ENCODE measurements at regions not wholly inside any gene's neighbourhood (a gene's known extent, or its start where the extent isn't known, plus 50 kb on each side); places are given as distances from the start of the nearest gene placed in this dataset.

GRCh38 chr2:156657809-156658208 lies 221.6 kb downstream of the GPD2 start:
- TF ChIP-seq CTCF (IDR thresholded peaks at IDR 0.05) (no peak), EZH2 (IDR thresholded peaks at IDR 0.05; ENCODE audit: borderline replicate concordance, insufficient read depth, low read depth, low read length, poor library complexity, severe bottlenecking) (no peak)

All from B cell (primary cell).